GM12878 (cell line): ENCODE measurements at regions not wholly inside any gene's neighbourhood (a gene's known extent, or its start where the extent isn't known, plus 50 kb on each side); places are given as distances from the start of the nearest gene placed in this dataset.

Source experiments
- ATAC-seq: fragments of 200-7000 bp; cut with Tn5 transposase; 3 replicates; pipeline ENCODE4 v1.9.1; 2020; ENCODE audit warnings: mild to moderate bottlenecking, moderate library complexity
- BruUV-seq: library from RNA; stranded (reverse); fragments of 400-500 nt; replicated peaks from 2 replicates; lab custom pipeline; 2021; lab: Mats Ljungman, UMichigan
- CTCF ChIA-PET: fragments of 300-600 bp; sonication (Branson Sonifier 250); formaldehyde crosslinking; extraction: SDS; loops from one replicate; lab custom pipeline; 2021; ENCODE audit warnings: inconsistent platforms; lab: Yijun Ruan, JAX
- POLR2A ChIA-PET: fragments of 350-600 bp; formaldehyde crosslinking; extraction: SDS; loops from one replicate; lab custom pipeline; 2021; ENCODE audit warnings: inconsistent platforms; lab: Charles Lee
- RAD21 ChIA-PET: fragments of 300-600 bp; sonication (Branson Sonifier 250); formaldehyde crosslinking; loops from one replicate; lab custom pipeline; 2023; ENCODE audit warnings: antibody characterized with exemption; ENCODE audit not compliant: unreplicated experiment; lab: Charles Lee
- SMC1A ChIA-PET: fragments of 300-600 bp; sonication (Branson Sonifier 250); formaldehyde crosslinking; loops from one replicate; lab custom pipeline; 2023; ENCODE audit not compliant: unreplicated experiment, uncharacterized antibody; lab: Charles Lee
- DNase-seq: peaks from one replicate; pipeline ENCODE4 v3.0.0-alpha.2; 2011; ENCODE audit warnings: low read depth, low spot score
- FAIRE-seq: peaks from 3 replicates; lab custom pipeline; 2011; peaks lifted over from hg19 to GRCh38; lab: Jason Lieb, UNC
- H2AFZ ChIP-seq: 2 replicates; pipeline ENCODE4 v1.6.0; 2011; ENCODE audit warnings: low read depth, low read length, control low read depth; ENCODE audit not compliant: control insufficient read depth
- H3K27ac ChIP-seq: 2 replicates; pipeline ENCODE4 v1.5.1; 2011; ENCODE audit warnings: control low read depth; ENCODE audit not compliant: control insufficient read depth, insufficient read depth
- H3K27me3 ChIP-seq, 2 experiments: replicated peaks in 1 of 2; 2 replicates each; pipeline versions ENCODE4 v1.6.0 to v1.6.1; 2011; ENCODE audit warnings: low read length in 1 of 2; ENCODE audit not compliant: control insufficient read depth in 2 of 2, insufficient read depth in 2 of 2
- H3K36me3 ChIP-seq, 2 experiments: 2 replicates each; pipeline ENCODE4 v1.5.1; 2011; ENCODE audit warnings: low read length in 1 of 2; ENCODE audit not compliant: control insufficient read depth in 2 of 2, insufficient read depth in 2 of 2
- H3K4me1 ChIP-seq: 2 replicates; pipeline ENCODE4 v1.6.1; 2011; ENCODE audit warnings: mild to moderate bottlenecking, low read length, moderate library complexity, mixed read lengths; ENCODE audit not compliant: control insufficient read depth, insufficient read depth
- H3K4me2 ChIP-seq: 2 replicates; pipeline ENCODE4 v1.6.0; 2011; ENCODE audit warnings: control low read depth; ENCODE audit not compliant: control insufficient read depth, insufficient read depth
- H3K4me3 ChIP-seq: fragments of 200-600 bp; sonication (generic); 2 replicates; pipeline ENCODE4 v1.5.1; 2016
- H3K79me2 ChIP-seq: 2 replicates; pipeline ENCODE4 v1.6.0; 2011; ENCODE audit warnings: low read length; ENCODE audit not compliant: control insufficient read depth, insufficient read depth
- H3K9ac ChIP-seq: 2 replicates; pipeline ENCODE4 v1.8.0; 2011; ENCODE audit warnings: low read length, control low read depth, mixed read lengths; ENCODE audit not compliant: control insufficient read depth, insufficient read depth
- H3K9me3 ChIP-seq: replicated peaks from 3 replicates; pipeline ENCODE4 v1.5.1; 2011; ENCODE audit warnings: mild to moderate bottlenecking, low read length; ENCODE audit not compliant: control insufficient read depth, insufficient read depth
- H4K20me1 ChIP-seq: 2 replicates; pipeline ENCODE4 v1.6.0; 2011; ENCODE audit not compliant: control insufficient read depth, insufficient read depth
- BCL11A ChIP-seq: IDR thresholded peaks from 2 replicates; pipeline ENCODE4 v1.6.1; 2011; ENCODE audit warnings: low read depth, low read length
- BCLAF1 ChIP-seq: fragments of 450-650 bp; IDR thresholded peaks from 2 replicates; pipeline ENCODE4 v1.6.1; 2017; ENCODE audit warnings: antibody characterized with exemption, mild to moderate bottlenecking, moderate library complexity
- BMI1 ChIP-seq: fragments of 450-650 bp; IDR thresholded peaks from 2 replicates; pipeline ENCODE4 v1.6.1; 2016; ENCODE audit warnings: mild to moderate bottlenecking, moderate library complexity, borderline replicate concordance
- CBX3 ChIP-seq: fragments of 200-600 bp; sonication (generic); IDR thresholded peaks from 2 replicates; pipeline ENCODE4 v1.6.1; 2016; ENCODE audit warnings: low read depth, borderline replicate concordance
- DPF2 ChIP-seq: fragments of 450-650 bp; IDR thresholded peaks from 2 replicates; pipeline ENCODE4 v1.6.1; 2017; ENCODE audit warnings: mild to moderate bottlenecking
- GATAD2B ChIP-seq: fragments of 450-650 bp; conservative IDR thresholded peaks from 2 replicates; pipeline ENCODE4 v1.6.1; 2017; ENCODE audit warnings: low read depth, mild to moderate bottlenecking, moderate library complexity
- IKZF1 ChIP-seq: fragments of 450-650 bp; conservative IDR thresholded peaks from 2 replicates; pipeline ENCODE4 v1.6.1; 2017; ENCODE audit warnings: antibody characterized with exemption, mild to moderate bottlenecking
- IRF3 ChIP-seq: fragments of 450-650 bp; IDR thresholded peaks from 2 replicates; pipeline ENCODE4 v1.6.1; 2014; ENCODE audit warnings: mild to moderate bottlenecking
- MLLT1 ChIP-seq: fragments of 450-650 bp; IDR thresholded peaks from 2 replicates; pipeline ENCODE4 v1.6.1; 2016; ENCODE audit warnings: mild to moderate bottlenecking
- MTA2 ChIP-seq: fragments of 450-650 bp; IDR thresholded peaks from 2 replicates; pipeline ENCODE4 v1.6.1; 2016; ENCODE audit warnings: low read depth, mild to moderate bottlenecking, moderate library complexity
- NFIC ChIP-seq: IDR thresholded peaks from 2 replicates; pipeline ENCODE4 v1.6.1; 2012; ENCODE audit warnings: low read depth, mild to moderate bottlenecking, inconsistent platforms, low read length, moderate library complexity
- NFYA ChIP-seq: IDR thresholded peaks from 2 replicates; pipeline ENCODE4 v1.6.1; 2011; ENCODE audit warnings: low read depth, mild to moderate bottlenecking, low read length, improper control_type of control experiment, borderline replicate concordance
- RAD21 ChIP-seq: IDR thresholded peaks from 2 replicates; pipeline ENCODE4 v1.6.1; 2011; ENCODE audit warnings: mild to moderate bottlenecking, low read depth, low read length, moderate library complexity; ENCODE audit not compliant: insufficient read depth
- SIX5 ChIP-seq: IDR thresholded peaks from 2 replicates; pipeline ENCODE4 v1.6.1; 2011; ENCODE audit warnings: mild to moderate bottlenecking, low read depth, low read length, moderate library complexity; ENCODE audit not compliant: severe bottlenecking
- SMC3 ChIP-seq: IDR thresholded peaks from 2 replicates; pipeline ENCODE4 v1.6.1; 2011; ENCODE audit warnings: low read length, improper control_type of control experiment, borderline replicate concordance
- SRF ChIP-seq, 2 experiments: IDR thresholded peaks; 2 replicates each; pipeline ENCODE4 v1.6.1; 2011; ENCODE audit warnings: low read depth in 2 of 2, low read length in 2 of 2, mild to moderate bottlenecking in 1 of 2, moderate library complexity in 1 of 2
- TAF1 ChIP-seq: IDR thresholded peaks from 2 replicates; pipeline ENCODE4 v1.6.1; 2011; ENCODE audit warnings: mild to moderate bottlenecking, low read depth, low read length, borderline replicate concordance
- TBL1XR1 ChIP-seq: IDR thresholded peaks from 2 replicates; pipeline ENCODE4 v1.6.1; 2012; ENCODE audit warnings: low read depth, low read length, improper control_type of control experiment
- ZNF207 ChIP-seq: fragments of 450-650 bp; IDR thresholded peaks from 2 replicates; pipeline ENCODE4 v1.6.1; 2014; ENCODE audit warnings: antibody characterized with exemption, mild to moderate bottlenecking, borderline replicate concordance
- ZNF217 ChIP-seq: fragments of 450-650 bp; IDR thresholded peaks from 2 replicates; pipeline ENCODE4 v1.6.1; 2017; ENCODE audit warnings: antibody characterized with exemption, mild to moderate bottlenecking
- ZNF274 ChIP-seq: IDR thresholded peaks from one replicate; pipeline ENCODE4 v1.8.0; 2011; ENCODE audit not compliant: insufficient read length, insufficient read depth
- ZZZ3 ChIP-seq: IDR thresholded peaks from 2 replicates; pipeline ENCODE4 v1.6.1; 2011; ENCODE audit warnings: low read depth; ENCODE audit not compliant: control insufficient read depth, insufficient read length
- WGBS: methylation state at CpG from one replicate; pipeline ENCODE4 v1.1.6; 2016; ENCODE audit warnings: low lambda C conversion rate; ENCODE audit not compliant: insufficient replicate concordance, insufficient coverage; ENCODE audit errors: missing lambda C conversion rate; 5-methylcytosine and 5-hydroxymethylcytosine counted together
- in situ Hi-C: fragments of 300-500 bp; cut with MboI; formaldehyde crosslinking; loops from 9 replicates; pipeline ENCODE4 v1.14.3; 2018; ENCODE audit warnings: mixed read lengths
- intact Hi-C: fragments of 100-400 bp; cut with micrococcal nuclease; formaldehyde crosslinking; loops from one replicate; pipeline ENCODE4 v1.14.2; 2022; ENCODE audit not compliant: unreplicated experiment

GRCh38 chr2:220935789-220936321 lies 636.2 kb downstream of the EPHA4 start:
- Histone ChIP-seq H3K27ac (no peak overlapping the region), H2AFZ (no peak overlapping the region), H3K27me3 (no peaks in the 10 kb centered on the region), H3K36me3 (no peaks in the 10 kb centered on the region), H4K20me1 (no peaks in the 10 kb centered on the region), H3K4me1 (no peaks in the 10 kb centered on the region), H3K4me2 (no peak overlapping the region), H3K9ac (no peak overlapping the region), H3K9me3 (no peaks in the 10 kb centered on the region), H3K79me2 (no peaks in the 10 kb centered on the region), H3K4me3 (no peak overlapping the region)
- POLR2A ChIA-PET: no interaction called here
- SMC1A ChIA-PET: interaction anchor here (0.6 to 1.1 kb wide), 2 partner anchors 13 to 199 kb away, joined by 3 read pairs; no protein-coding TSS in a partner anchor
- DNase-seq: peak; percentile 3
- 3% methylated on average over 8 of the region's 8 CpGs for WGBS
- CTCF ChIA-PET: no interaction called here
- RAD21 ChIA-PET: no interaction called here
- ATAC-seq: peak; percentile 93
- no TSS peak for BruUV-seq
- no peak for FAIRE-seq
- in situ Hi-C loops: no loop called here
- intact Hi-C loops: no loop called here
- TF ChIP-seq ZZZ3 (no peak), DPF2 (peak; percentile 84; the same call in 1 of the 2 replicates), IRF3 (no peak), ZNF274 (no peak), BMI1 (0 out of 2 replicates have a peak, but pooled peaks have one; percentile 28), NFYA (no peak), CBX3 (no peak), IKZF1 (0 out of 2 replicates have a peak, but pooled peaks have one; percentile 44), SRF (IDR thresholded peaks at IDR 0.05; ENCODE audit: low read depth in 2 of 2, low read length in 2 of 2) (peak in 1 of 2 experiments; percentile 31; a peak in 1 of 4 replicates), MTA2 (peak; percentile 31; the same call in 1 of the 2 replicates), MLLT1 (no peak), TBL1XR1 (no peak), NFIC (0 out of 2 replicates have a peak, but pooled peaks have one; percentile 33), SIX5 (no peak), BCLAF1 (no peak), GATAD2B (no peak), BCL11A (peak; percentile 74; the same call in 1 of the 2 replicates), TAF1 (no peak), RAD21 (no peak), SMC3 (no peak), ZNF217 (no peak), ZNF207 (no peak)
